Epithelial cell of esophagus (primary cell): ENCODE measurements at regions not wholly inside any gene's neighbourhood (a gene's known extent, or its start where the extent isn't known, plus 50 kb on each side); places are given as distances from the start of the nearest gene placed in this dataset.
"Not testable (repeated sequence)": the region's sequence is repeated elsewhere in the genome, so short reads cannot be mapped to it uniquely, and the experiment has no call there.

Experiments
- DNase-seq: peaks from one replicate; pipeline ENCODE4 v3.0.0; 2010; ENCODE audit warnings: low read depth
- H3K4me3 ChIP-seq: 2 replicates; pipeline ENCODE4 v1.5.1; 2011; ENCODE audit warnings: mild to moderate bottlenecking, low read length, control low read depth
- CTCF ChIP-seq: IDR thresholded peaks from 2 replicates; pipeline ENCODE4 v1.5.1; 2011; ENCODE audit warnings: low read depth, mild to moderate bottlenecking, low read length, control low read depth, inconsistent platforms; ENCODE audit not compliant: insufficient read depth; ENCODE audit errors: missing control alignments

GRCh38 chr16:25625620-25626019, 66.1 kb upstream of the HS3ST4 start:
- no peak for TF ChIP-seq CTCF
- DNase-seq: no peak
- H3K4me3 ChIP-seq: no peak overlapping the region

- no peak for TF ChIP-seq CTCF
- no peak for DNase-seq
- no peak overlapping the region for H3K4me3 ChIP-seq
These were observed 77.0 kb upstream of the HS3ST4 start for GRCh38 chr16:25614716-25615265.

GRCh38 chr16:25613931-25614330, 77.8 kb upstream of the HS3ST4 start:
- H3K4me3 ChIP-seq: no peak overlapping the region
- no peak for TF ChIP-seq CTCF
- no peak for DNase-seq

- no peak for TF ChIP-seq CTCF
- H3K4me3 ChIP-seq: no peak overlapping the region
- no peak for DNase-seq
These were observed 83.8 kb upstream of the HS3ST4 start for GRCh38 chr16:25608002-25608401.

GRCh38 chr16:25606069-25606468, 85.7 kb upstream of the HS3ST4 start:
- no peak for DNase-seq
- no peak overlapping the region for H3K4me3 ChIP-seq
- TF ChIP-seq CTCF: no peak

- no peak overlapping the region for H3K4me3 ChIP-seq
- no peak for TF ChIP-seq CTCF
- DNase-seq: no peak
These were observed 86.4 kb upstream of the HS3ST4 start for GRCh38 chr16:25605381-25605780.

GRCh38 chr16:25601306-25601705, 90.5 kb upstream of the HS3ST4 start:
- DNase-seq, H3K4me3 ChIP-seq: not testable (repeated sequence)

- no peak for TF ChIP-seq CTCF
These were observed 95.6 kb upstream of the HS3ST4 start for GRCh38 chr16:25596194-25596593.

More at GRCh38 chr16:25596194-25596593, 95.6 kb upstream of the HS3ST4 start:
- H3K4me3 ChIP-seq: no peak overlapping the region
- DNase-seq: no peak
